ENCODE measurements at regions not wholly inside any gene's neighbourhood (a gene's known extent, or its start where the extent isn't known, plus 50 kb on each side); places are given as distances from the start of the nearest gene placed in this dataset.

- no peak overlapping the region for H3K4me3 ChIP-seq (ENCODE audit: control insufficient read depth in 1 of 7, extremely low read depth in 1 of 7, insufficient read depth in 4 of 7, low read depth in 2 of 7, low read length in 6 of 7)
- peak; percentile 21 to 39 (median 33) for DNase-seq
- CTCF ChIA-PET: interaction anchor here (0.6 to 1.4 kb wide), 2 partner anchors 15 to 1949 kb away, joined by 3 read pairs; no protein-coding TSS in a partner anchor
- no peaks in the 10 kb centered on the region for H3K27me3 ChIP-seq (replicated peaks in 2 of 5; ENCODE audit: control insufficient read depth in 4 of 5, insufficient read depth in 5 of 5, low read length in 4 of 5)
- POLR2A ChIA-PET: no interaction called here
- no peaks in the 10 kb centered on the region for H3K9me3 ChIP-seq (ENCODE audit: control extremely low read depth in 1 of 5, control insufficient read depth in 4 of 5, insufficient read depth in 2 of 5, low read depth in 1 of 5, low read length in 4 of 5)
- H3K36me3 ChIP-seq (ENCODE audit: control insufficient read depth in 4 of 4, insufficient read depth in 4 of 4, low read length in 3 of 4): no peaks in the 10 kb centered on the region
- no peak overlapping the region for H3K27ac ChIP-seq (ENCODE audit: insufficient read depth in 1 of 2, low read depth in 1 of 2, low read length in 2 of 2, poor library complexity in 1 of 2, severe bottlenecking in 2 of 2)
- WGBS (ENCODE audit: insufficient coverage): 16% methylated on average over 5 of the region's 8 CpGs
- no peaks in the 10 kb centered on the region for H3K4me1 ChIP-seq (ENCODE audit: control extremely low read depth in 1 of 4, control insufficient read depth in 4 of 4, insufficient read depth in 4 of 4, low read length in 3 of 4)
These were observed 673.1 kb downstream of the KCNA4 start for GRCh38 chr11:29343465-29344333.

GRCh38 chr11:29336727-29337575, 679.9 kb downstream of the KCNA4 start:
- CTCF ChIA-PET: no interaction called here
- H3K4me3 ChIP-seq (ENCODE audit: control insufficient read depth in 1 of 7, extremely low read depth in 1 of 7, insufficient read depth in 4 of 7, low read depth in 2 of 7, low read length in 6 of 7): no peak overlapping the region
- no peaks in the 10 kb centered on the region for H3K4me1 ChIP-seq (ENCODE audit: control extremely low read depth in 1 of 4, control insufficient read depth in 4 of 4, insufficient read depth in 4 of 4, low read length in 3 of 4)
- no peaks in the 10 kb centered on the region for H3K36me3 ChIP-seq (ENCODE audit: control insufficient read depth in 4 of 4, insufficient read depth in 4 of 4, low read length in 3 of 4)
- H3K27me3 ChIP-seq (replicated peaks in 2 of 5; ENCODE audit: control insufficient read depth in 4 of 5, insufficient read depth in 5 of 5, low read length in 4 of 5): peaks cover 0 to under 1% (median 0%) of the 10 kb centered on the region in 5 experiments
- no peak overlapping the region for H3K27ac ChIP-seq (ENCODE audit: insufficient read depth in 1 of 2, low read depth in 1 of 2, low read length in 2 of 2, poor library complexity in 1 of 2, severe bottlenecking in 2 of 2)
- WGBS (ENCODE audit: insufficient coverage): 59% methylated on average over 3 of the region's 8 CpGs
- no peak for DNase-seq
- no peaks in the 10 kb centered on the region for H3K9me3 ChIP-seq (ENCODE audit: control extremely low read depth in 1 of 5, control insufficient read depth in 4 of 5, insufficient read depth in 2 of 5, low read depth in 1 of 5, low read length in 4 of 5)
- POLR2A ChIA-PET: no interaction called here

- Histone ChIP-seq H3K4me3 (ENCODE audit: control insufficient read depth in 1 of 7, extremely low read depth in 1 of 7, insufficient read depth in 4 of 7, low read depth in 2 of 7, low read length in 6 of 7) (no peak overlapping the region), H3K4me1 (ENCODE audit: control extremely low read depth in 1 of 4, control insufficient read depth in 4 of 4, insufficient read depth in 4 of 4, low read length in 3 of 4) (no peaks in the 10 kb centered on the region), H3K36me3 (ENCODE audit: control insufficient read depth in 4 of 4, insufficient read depth in 4 of 4, low read length in 3 of 4) (no peaks in the 10 kb centered on the region), H3K27ac (ENCODE audit: insufficient read depth in 1 of 2, low read depth in 1 of 2, low read length in 2 of 2, poor library complexity in 1 of 2, severe bottlenecking in 2 of 2) (no peak overlapping the region), H3K9me3 (ENCODE audit: control extremely low read depth in 1 of 5, control insufficient read depth in 4 of 5, insufficient read depth in 2 of 5, low read depth in 1 of 5, low read length in 4 of 5) (no peaks in the 10 kb centered on the region), H3K27me3 (replicated peaks in 2 of 5; ENCODE audit: control insufficient read depth in 4 of 5, insufficient read depth in 5 of 5, low read length in 4 of 5) (peaks cover 0 to 2% (median 0%) of the 10 kb centered on the region in 5 experiments)
- no peak for DNase-seq
- WGBS (ENCODE audit: insufficient coverage): no CpG with 5 or more reads among the region's 1 CpG
- POLR2A ChIA-PET: no interaction called here
- CTCF ChIA-PET: interaction anchor here (1.1 kb wide), 1 partner anchor 11 kb away, joined by 3 read pairs; no protein-coding TSS in a partner anchor
These were observed 682.1 kb downstream of the KCNA4 start for GRCh38 chr11:29334776-29335130.

- no peaks in the 10 kb centered on the region for H3K4me1 ChIP-seq (ENCODE audit: control extremely low read depth in 1 of 4, control insufficient read depth in 4 of 4, insufficient read depth in 4 of 4, low read length in 3 of 4)
- ChIA-PET CTCF (interaction anchor here (1.1 kb wide), 1 partner anchor 11 kb away, joined by 3 read pairs; no protein-coding TSS in a partner anchor), POLR2A (no interaction called here)
- 33% methylated on average over 2 of the region's 5 CpGs for WGBS (ENCODE audit: insufficient coverage)
- peaks cover 0 to 2% (median 0%) of the 10 kb centered on the region in 5 experiments for H3K27me3 ChIP-seq (replicated peaks in 2 of 5; ENCODE audit: control insufficient read depth in 4 of 5, insufficient read depth in 5 of 5, low read length in 4 of 5)
- H3K27ac ChIP-seq (ENCODE audit: insufficient read depth in 1 of 2, low read depth in 1 of 2, low read length in 2 of 2, poor library complexity in 1 of 2, severe bottlenecking in 2 of 2): no peak overlapping the region
- no peak overlapping the region for H3K4me3 ChIP-seq (ENCODE audit: control insufficient read depth in 1 of 7, extremely low read depth in 1 of 7, insufficient read depth in 4 of 7, low read depth in 2 of 7, low read length in 6 of 7)
- no peaks in the 10 kb centered on the region for H3K9me3 ChIP-seq (ENCODE audit: control extremely low read depth in 1 of 5, control insufficient read depth in 4 of 5, insufficient read depth in 2 of 5, low read depth in 1 of 5, low read length in 4 of 5)
- no peaks in the 10 kb centered on the region for H3K36me3 ChIP-seq (ENCODE audit: control insufficient read depth in 4 of 4, insufficient read depth in 4 of 4, low read length in 3 of 4)
- peak; percentile 7 to 26 (median 22) for DNase-seq
These were observed 682.6 kb downstream of the KCNA4 start for GRCh38 chr11:29333993-29334775.

GRCh38 chr11:29331451-29332010, 685.3 kb downstream of the KCNA4 start:
- Histone ChIP-seq H3K9me3 (ENCODE audit: control extremely low read depth in 1 of 5, control insufficient read depth in 4 of 5, insufficient read depth in 2 of 5, low read depth in 1 of 5, low read length in 4 of 5) (no peaks in the 10 kb centered on the region), H3K36me3 (ENCODE audit: control insufficient read depth in 4 of 4, insufficient read depth in 4 of 4, low read length in 3 of 4) (no peaks in the 10 kb centered on the region), H3K4me3 (ENCODE audit: control insufficient read depth in 1 of 7, extremely low read depth in 1 of 7, insufficient read depth in 4 of 7, low read depth in 2 of 7, low read length in 6 of 7) (no peak overlapping the region), H3K27me3 (replicated peaks in 2 of 5; ENCODE audit: control insufficient read depth in 4 of 5, insufficient read depth in 5 of 5, low read length in 4 of 5) (peaks cover 0 to 2% (median 0%) of the 10 kb centered on the region in 5 experiments), H3K27ac (ENCODE audit: insufficient read depth in 1 of 2, low read depth in 1 of 2, low read length in 2 of 2, poor library complexity in 1 of 2, severe bottlenecking in 2 of 2) (no peak overlapping the region), H3K4me1 (ENCODE audit: control extremely low read depth in 1 of 4, control insufficient read depth in 4 of 4, insufficient read depth in 4 of 4, low read length in 3 of 4) (no peaks in the 10 kb centered on the region)
- DNase-seq: no peak
- CTCF ChIA-PET: no interaction called here
- WGBS (ENCODE audit: insufficient coverage): no CpG with 5 or more reads among the region's 3 CpGs
- POLR2A ChIA-PET: no interaction called here

- WGBS (ENCODE audit: insufficient coverage): 74% methylated on average over 3 of the region's 4 CpGs
- POLR2A ChIA-PET: no interaction called here
- CTCF ChIA-PET: interaction anchor here (0.7 to 1.7 kb wide), 2 partner anchors 14 to 1634 kb away, joined by 3 to 6 read pairs; no protein-coding TSS in a partner anchor
- H3K36me3 ChIP-seq (ENCODE audit: control insufficient read depth in 4 of 4, insufficient read depth in 4 of 4, low read length in 3 of 4): no peaks in the 10 kb centered on the region
- no peaks in the 10 kb centered on the region for H3K4me1 ChIP-seq (ENCODE audit: control extremely low read depth in 1 of 4, control insufficient read depth in 4 of 4, insufficient read depth in 4 of 4, low read length in 3 of 4)
- DNase-seq: peak in 2 of 3 donors; percentile 1 to 2
- peaks cover 0 to 2% (median 0%) of the 10 kb centered on the region in 5 experiments for H3K27me3 ChIP-seq (replicated peaks in 2 of 5; ENCODE audit: control insufficient read depth in 4 of 5, insufficient read depth in 5 of 5, low read length in 4 of 5)
- no peaks in the 10 kb centered on the region for H3K9me3 ChIP-seq (ENCODE audit: control extremely low read depth in 1 of 5, control insufficient read depth in 4 of 5, insufficient read depth in 2 of 5, low read depth in 1 of 5, low read length in 4 of 5)
- H3K27ac ChIP-seq (ENCODE audit: insufficient read depth in 1 of 2, low read depth in 1 of 2, low read length in 2 of 2, poor library complexity in 1 of 2, severe bottlenecking in 2 of 2): no peak overlapping the region
- H3K4me3 ChIP-seq (ENCODE audit: control insufficient read depth in 1 of 7, extremely low read depth in 1 of 7, insufficient read depth in 4 of 7, low read depth in 2 of 7, low read length in 6 of 7): no peak overlapping the region
These were observed 687.8 kb downstream of the KCNA4 start for GRCh38 chr11:29328961-29329441.
